ENCODE measurements at regions not wholly inside any gene's neighbourhood (a gene's known extent, or its start where the extent isn't known, plus 50 kb on each side); places are given as distances from the start of the nearest gene placed in this dataset.

- TF ChIP-seq CTCF (IDR thresholded peaks at IDR 0.05) (no peak), POLR2A (IDR thresholded peaks at IDR 0.05) (no peak)
Measured at GRCh38 chr2:236922061-236922460, 163.6 kb upstream of the COPS8 start.

All from body of pancreas (tissue), 4 donors.